ENCODE measurements at regions not wholly inside any gene's neighbourhood (a gene's known extent, or its start where the extent isn't known, plus 50 kb on each side); places are given as distances from the start of the nearest gene placed in this dataset.
A peak's percentile ranks its signal among the peaks of the same experiment; 100 is the strongest.

DNA sequence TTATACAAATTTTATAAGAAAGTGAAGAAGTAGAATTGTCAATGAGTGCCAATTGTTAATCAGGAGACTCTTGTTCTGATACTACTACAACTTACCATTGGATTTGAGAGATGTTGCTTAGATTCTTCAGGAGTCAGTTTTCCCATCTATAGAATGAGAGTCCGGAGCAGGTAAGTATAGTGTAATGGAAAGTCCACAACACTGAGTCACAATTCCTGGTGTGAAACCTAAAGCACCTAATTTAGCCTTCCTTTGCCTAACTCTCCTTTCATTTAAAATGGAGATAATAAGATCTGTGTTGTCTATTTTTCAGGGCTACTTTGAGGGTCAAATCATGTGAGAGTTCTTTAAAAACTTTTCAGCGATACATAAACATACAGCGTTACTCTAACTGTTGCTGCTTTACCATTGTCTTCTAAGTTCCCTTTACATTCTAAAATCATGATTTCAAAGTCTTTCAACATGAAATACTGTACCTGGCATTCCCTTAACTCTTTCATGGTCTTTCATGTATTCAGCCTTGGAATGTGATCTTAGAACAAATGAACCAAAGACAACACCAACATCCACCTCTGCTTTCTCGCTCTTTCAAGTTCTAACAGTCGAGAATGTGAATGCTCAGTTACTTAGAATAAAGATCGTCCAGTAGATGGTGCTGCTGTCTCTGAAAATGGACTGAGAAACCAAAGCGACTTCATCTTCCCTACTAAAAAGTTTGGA lies 90.9 kb downstream of the SLC30A10 start:
- TF ChIP-seq, protein P1, sequence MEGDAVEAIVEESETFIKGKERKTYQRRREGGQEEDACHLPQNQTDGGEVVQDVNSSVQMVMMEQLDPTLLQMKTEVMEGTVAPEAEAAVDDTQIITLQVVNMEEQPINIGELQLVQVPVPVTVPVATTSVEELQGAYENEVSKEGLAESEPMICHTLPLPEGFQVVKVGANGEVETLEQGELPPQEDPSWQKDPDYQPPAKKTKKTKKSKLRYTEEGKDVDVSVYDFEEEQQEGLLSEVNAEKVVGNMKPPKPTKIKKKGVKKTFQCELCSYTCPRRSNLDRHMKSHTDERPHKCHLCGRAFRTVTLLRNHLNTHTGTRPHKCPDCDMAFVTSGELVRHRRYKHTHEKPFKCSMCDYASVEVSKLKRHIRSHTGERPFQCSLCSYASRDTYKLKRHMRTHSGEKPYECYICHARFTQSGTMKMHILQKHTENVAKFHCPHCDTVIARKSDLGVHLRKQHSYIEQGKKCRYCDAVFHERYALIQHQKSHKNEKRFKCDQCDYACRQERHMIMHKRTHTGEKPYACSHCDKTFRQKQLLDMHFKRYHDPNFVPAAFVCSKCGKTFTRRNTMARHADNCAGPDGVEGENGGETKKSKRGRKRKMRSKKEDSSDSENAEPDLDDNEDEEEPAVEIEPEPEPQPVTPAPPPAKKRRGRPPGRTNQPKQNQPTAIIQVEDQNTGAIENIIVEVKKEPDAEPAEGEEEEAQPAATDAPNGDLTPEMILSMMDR (IDR thresholded peaks at IDR 0.05 in 8 of 11, conservative IDR thresholded peaks at IDR 0.05 in 3 of 11) = peak in 3 of 11 experiments; percentile 20 to 31 (median 24)
- TF ChIP-seq POLR2A (IDR thresholded peaks at IDR 0.05) = no peak
